A673 (cell line): ENCODE measurements at regions not wholly inside any gene's neighbourhood (a gene's known extent, or its start where the extent isn't known, plus 50 kb on each side); places are given as distances from the start of the nearest gene placed in this dataset.

Experiments used
- BruUV-seq: library from RNA; stranded (reverse); fragments of 400-500 nt; replicated peaks from 2 replicates; lab custom pipeline; 2021; lab: Mats Ljungman, UMichigan
- CTCF ChIA-PET: fragments of 300-600 bp; sonication (Branson Sonifier 250); formaldehyde crosslinking; loops from one replicate; lab custom pipeline; 2022; ENCODE audit warnings: antibody characterized with exemption; lab: Charles Lee
- POLR2A ChIA-PET: fragments of 300-600 bp; sonication (Branson Sonifier 250); formaldehyde crosslinking; loops from one replicate; lab custom pipeline; 2022; ENCODE audit warnings: antibody characterized with exemption; ENCODE audit not compliant: low non-redundant PET; lab: Charles Lee
- DNase-seq: peaks from one replicate; pipeline ENCODE4 v3.0.0-alpha.2; 2015; ENCODE audit warnings: low spot score
- H3K27ac ChIP-seq: fragments of 200-600 bp; sonication (generic); 2 replicates; pipeline ENCODE4 v1.5.1; 2016; ENCODE audit warnings: mixed run types, low read depth, mild to moderate bottlenecking, mixed read lengths, antibody characterized with exemption, low read length; ENCODE audit not compliant: poor library complexity, severe bottlenecking
- H3K27me3 ChIP-seq: fragments of 200-600 bp; sonication (generic); replicated peaks from 2 replicates; pipeline ENCODE4 v1.6.1; 2017; ENCODE audit warnings: mixed run types, low read depth, mild to moderate bottlenecking, mixed read lengths, antibody characterized with exemption, low read length; ENCODE audit not compliant: insufficient read depth, poor library complexity
- H3K36me3 ChIP-seq: fragments of 200-600 bp; sonication (generic); 2 replicates; pipeline ENCODE4 v1.6.1; 2016; ENCODE audit warnings: mixed run types, mild to moderate bottlenecking, mixed read lengths, antibody characterized with exemption, low read length; ENCODE audit not compliant: insufficient read depth, poor library complexity, severe bottlenecking
- H3K4me1 ChIP-seq: fragments of 200-600 bp; sonication (generic); 2 replicates; pipeline ENCODE4 v1.6.1; 2017; ENCODE audit warnings: mixed run types, mild to moderate bottlenecking, mixed read lengths, antibody characterized with exemption, low read length; ENCODE audit not compliant: insufficient read depth, poor library complexity, severe bottlenecking
- H3K4me3 ChIP-seq: fragments of 200-600 bp; sonication (generic); 2 replicates; pipeline ENCODE4 v1.5.1; 2016; ENCODE audit warnings: low read depth, mixed run types, mild to moderate bottlenecking, mixed read lengths, low read length; ENCODE audit not compliant: poor library complexity, severe bottlenecking
- H3K9me3 ChIP-seq: fragments of 200-600 bp; sonication (generic); 2 replicates; pipeline ENCODE4 v1.6.1; 2016; ENCODE audit warnings: mixed run types, low read depth, mild to moderate bottlenecking, mixed read lengths, antibody characterized with exemption, low read length; ENCODE audit not compliant: poor library complexity, severe bottlenecking
- EZH2 ChIP-seq: fragments of 200-600 bp; sonication (generic); IDR thresholded peaks from 2 replicates; pipeline ENCODE4 v1.6.1; 2017; ENCODE audit warnings: borderline replicate concordance, low read depth, mild to moderate bottlenecking, mixed read lengths, antibody characterized with exemption, low read length; ENCODE audit not compliant: poor library complexity, severe bottlenecking
- intact Hi-C: fragments of 100-400 bp; cut with micrococcal nuclease; formaldehyde crosslinking; loops from one replicate; pipeline ENCODE4 v1.10.0; 2022; ENCODE audit not compliant: unreplicated experiment
- TF ChIP-seq, protein P1 (sequence below): fragments of 300-800, 200-600 bp; sonication (generic); conservative IDR thresholded peaks from 2 replicates; pipeline ENCODE4 v1.5.1; 2017; ENCODE audit warnings: low read depth, mild to moderate bottlenecking, antibody characterized with exemption, low read length, moderate library complexity, mixed read lengths

DNA sequence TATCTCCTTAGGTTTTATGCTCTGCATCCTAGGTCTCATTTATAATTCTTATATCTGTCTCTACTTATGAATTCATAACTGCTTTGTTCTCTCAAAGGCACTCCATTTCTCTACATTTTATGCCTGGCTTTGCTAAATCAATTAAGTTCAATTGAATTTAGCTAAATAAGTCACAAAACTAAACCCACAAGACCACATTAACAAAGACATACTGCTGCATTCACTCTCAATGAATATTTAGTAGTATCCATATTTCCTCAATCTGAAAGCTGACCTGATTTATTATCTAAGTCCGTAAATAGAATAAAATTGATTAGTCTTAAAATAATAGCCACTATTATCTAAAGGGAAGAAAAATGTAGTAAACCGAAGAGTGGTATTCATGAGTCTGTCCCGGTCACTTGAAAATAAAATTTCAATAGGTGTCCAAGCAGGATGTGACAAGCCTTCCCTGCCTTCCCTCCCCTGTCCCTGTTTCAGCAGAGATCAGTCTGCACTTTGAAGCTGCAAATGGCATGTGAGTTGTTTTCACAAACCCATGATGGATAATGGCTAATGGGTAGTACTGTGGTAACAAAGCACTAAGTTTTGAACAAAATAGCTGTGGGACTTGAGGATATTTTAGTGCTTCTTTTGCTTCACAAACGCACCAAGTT is 295.0 kb upstream of the NCAM2 start:
- H3K27ac ChIP-seq: no peak overlapping the region
- intact Hi-C loops: no loop called here
- BruUV-seq: no TSS peak
- no peaks in the 10 kb centered on the region for H3K27me3 ChIP-seq
- H3K36me3 ChIP-seq: no peaks in the 10 kb centered on the region
- H3K4me3 ChIP-seq: no peak overlapping the region
- DNase-seq: no peak
- POLR2A ChIA-PET: no interaction called here
- CTCF ChIA-PET: no interaction called here
- no peaks in the 10 kb centered on the region for H3K4me1 ChIP-seq
- TF ChIP-seq EZH2: no peak
- TF ChIP-seq, protein P1, sequence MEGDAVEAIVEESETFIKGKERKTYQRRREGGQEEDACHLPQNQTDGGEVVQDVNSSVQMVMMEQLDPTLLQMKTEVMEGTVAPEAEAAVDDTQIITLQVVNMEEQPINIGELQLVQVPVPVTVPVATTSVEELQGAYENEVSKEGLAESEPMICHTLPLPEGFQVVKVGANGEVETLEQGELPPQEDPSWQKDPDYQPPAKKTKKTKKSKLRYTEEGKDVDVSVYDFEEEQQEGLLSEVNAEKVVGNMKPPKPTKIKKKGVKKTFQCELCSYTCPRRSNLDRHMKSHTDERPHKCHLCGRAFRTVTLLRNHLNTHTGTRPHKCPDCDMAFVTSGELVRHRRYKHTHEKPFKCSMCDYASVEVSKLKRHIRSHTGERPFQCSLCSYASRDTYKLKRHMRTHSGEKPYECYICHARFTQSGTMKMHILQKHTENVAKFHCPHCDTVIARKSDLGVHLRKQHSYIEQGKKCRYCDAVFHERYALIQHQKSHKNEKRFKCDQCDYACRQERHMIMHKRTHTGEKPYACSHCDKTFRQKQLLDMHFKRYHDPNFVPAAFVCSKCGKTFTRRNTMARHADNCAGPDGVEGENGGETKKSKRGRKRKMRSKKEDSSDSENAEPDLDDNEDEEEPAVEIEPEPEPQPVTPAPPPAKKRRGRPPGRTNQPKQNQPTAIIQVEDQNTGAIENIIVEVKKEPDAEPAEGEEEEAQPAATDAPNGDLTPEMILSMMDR: no peak
- H3K9me3 ChIP-seq: no peaks in the 10 kb centered on the region

DNA sequence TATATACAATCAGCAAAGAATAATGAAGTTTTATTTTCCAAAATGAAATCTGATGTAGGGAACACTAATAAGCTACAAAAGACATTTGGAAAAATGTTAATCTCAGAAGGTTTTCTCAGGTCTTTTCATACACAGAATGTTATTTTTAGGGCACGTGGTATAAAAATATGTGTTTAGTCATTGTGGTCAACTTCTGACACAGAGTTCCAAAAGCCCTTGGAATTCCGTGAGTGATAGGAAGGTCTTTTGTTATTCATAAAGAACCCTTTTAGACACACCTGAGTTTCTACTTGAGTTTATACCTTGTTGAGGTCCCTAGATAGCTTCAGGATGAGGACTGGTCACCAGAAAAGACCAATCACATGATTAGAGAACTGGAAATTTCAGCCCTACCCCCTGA is 277.6 kb upstream of the NCAM2 start:
- intact Hi-C loops: no loop called here
- DNase-seq: no peak
- no TSS peak for BruUV-seq
- H3K4me3 ChIP-seq: no peak overlapping the region
- H3K9me3 ChIP-seq: no peaks in the 10 kb centered on the region
- H3K4me1 ChIP-seq: no peaks in the 10 kb centered on the region
- CTCF ChIA-PET: no interaction called here
- no peak for TF ChIP-seq EZH2
- TF ChIP-seq, protein P1: no peak
- H3K27me3 ChIP-seq: no peaks in the 10 kb centered on the region
- H3K27ac ChIP-seq: no peak overlapping the region
- POLR2A ChIA-PET: no interaction called here
- no peaks in the 10 kb centered on the region for H3K36me3 ChIP-seq

DNA sequence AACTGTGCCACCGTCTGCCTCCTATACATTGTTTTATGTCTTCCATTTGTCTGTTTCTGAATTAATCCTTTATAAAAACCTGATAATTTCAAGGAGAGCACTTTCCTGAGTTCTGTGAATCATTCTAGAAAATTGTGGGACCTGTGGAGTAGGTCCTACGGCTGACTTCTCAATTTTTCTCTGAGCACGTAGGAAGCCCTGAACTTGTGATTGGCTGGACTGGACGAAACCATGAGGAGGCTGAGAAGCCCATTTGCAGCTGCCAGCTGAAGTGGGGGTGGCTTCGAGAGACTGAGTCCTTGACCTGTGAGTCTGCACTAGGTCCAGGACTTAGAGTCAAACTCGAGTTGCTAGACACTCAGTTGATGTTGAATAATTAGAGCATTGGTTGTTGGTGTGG is 277.1 kb upstream of the NCAM2 start:
- Histone ChIP-seq H3K27ac (no peak overlapping the region), H3K9me3 (no peaks in the 10 kb centered on the region), H3K27me3 (no peaks in the 10 kb centered on the region), H3K4me1 (no peaks in the 10 kb centered on the region), H3K4me3 (no peak overlapping the region), H3K36me3 (no peaks in the 10 kb centered on the region)
- POLR2A ChIA-PET: no interaction called here
- intact Hi-C loops: no loop called here
- no TSS peak for BruUV-seq
- TF ChIP-seq, protein P1: no peak
- TF ChIP-seq EZH2: no peak
- DNase-seq: no peak
- CTCF ChIA-PET: no interaction called here
